ENCODE measurements at regions not wholly inside any gene's neighbourhood (a gene's known extent, or its start where the extent isn't known, plus 50 kb on each side); places are given as distances from the start of the nearest gene placed in this dataset.

GRCh38 chr2:180621941-180622918, 358.2 kb upstream of the UBE2E3 start:
- Histone ChIP-seq H3K36me3 (ENCODE audit: control insufficient read depth in 2 of 2, insufficient read depth in 1 of 2, low read length in 2 of 2) (no peaks in the 10 kb centered on the region), H3K4me3 (ENCODE audit: low read depth, low read length) (no peak overlapping the region), H3K27ac (ENCODE audit: extremely low read depth, low read depth, low read length) (no peak overlapping the region), H3K9me3 (ENCODE audit: control insufficient read depth, insufficient read depth, low read depth, low read length) (no peaks in the 10 kb centered on the region), H3K4me1 (ENCODE audit: control insufficient read depth, insufficient read depth, low read length) (no peaks in the 10 kb centered on the region)
- ChIA-PET POLR2A (no interaction called here), CTCF (interaction anchor here (0.5 to 0.6 kb wide), 2 partner anchors 362 to 696 kb away, joined by 3 to 4 read pairs; no protein-coding TSS in a partner anchor)
- TF ChIP-seq ZNF692 (tag by site-specific recombination; IDR thresholded peaks at IDR 0.05): no peak
- TF ChIP-seq ZNF223 (tag by site-specific recombination; IDR thresholded peaks at IDR 0.05): no peak
- TF ChIP-seq ZNF341 (tag by site-specific recombination; IDR thresholded peaks at IDR 0.05; ENCODE audit: low read depth): no peak
- no peak for TF ChIP-seq ZNF157 (tag by site-specific recombination; IDR thresholded peaks at IDR 0.05)
- no peak for TF ChIP-seq KLF9 (tag by site-specific recombination; IDR thresholded peaks at IDR 0.05; ENCODE audit: low read depth)
- no peak for TF ChIP-seq PRDM10 (tag by site-specific recombination; IDR thresholded peaks at IDR 0.05)
- TF ChIP-seq GFI1B (tag by site-specific recombination; IDR thresholded peaks at IDR 0.05): no peak
- no peak for TF ChIP-seq ZNF202 (tag by site-specific recombination; IDR thresholded peaks at IDR 0.05; ENCODE audit: borderline replicate concordance)
- TF ChIP-seq BCL11B (tag by site-specific recombination; IDR thresholded peaks at IDR 0.05; ENCODE audit: low read depth): no peak
- TF ChIP-seq YY1 (tag by site-specific recombination; IDR thresholded peaks at IDR 0.05): no peak

- no peaks in the 10 kb centered on the region for H3K9me3 ChIP-seq (ENCODE audit: control insufficient read depth, insufficient read depth, low read depth, low read length)
- TF ChIP-seq ZBTB1 (tag by site-specific recombination; IDR thresholded peaks at IDR 0.05): no peak
- no peak for TF ChIP-seq ZIC2 (tag by site-specific recombination; IDR thresholded peaks at IDR 0.05)
- TF ChIP-seq ZNF2 (tag by site-specific recombination; IDR thresholded peaks at IDR 0.05): no peak
- H3K4me1 ChIP-seq (ENCODE audit: control insufficient read depth, insufficient read depth, low read length): no peaks in the 10 kb centered on the region
- H3K27ac ChIP-seq (ENCODE audit: extremely low read depth, low read depth, low read length): no peak overlapping the region
- H3K4me3 ChIP-seq (ENCODE audit: low read depth, low read length): no peak overlapping the region
- ChIA-PET CTCF (no interaction called here), POLR2A (no interaction called here)
- no peaks in the 10 kb centered on the region for H3K36me3 ChIP-seq (ENCODE audit: control insufficient read depth in 2 of 2, insufficient read depth in 1 of 2, low read length in 2 of 2)
These were observed 359.0 kb upstream of the UBE2E3 start for GRCh38 chr2:180621366-180621765.

- ChIA-PET POLR2A (no interaction called here), CTCF (no interaction called here)
- no peaks in the 10 kb centered on the region for H3K4me1 ChIP-seq (ENCODE audit: control insufficient read depth, insufficient read depth, low read length)
- no peak overlapping the region for H3K4me3 ChIP-seq (ENCODE audit: low read depth, low read length)
- H3K27ac ChIP-seq (ENCODE audit: extremely low read depth, low read depth, low read length): no peak overlapping the region
- H3K9me3 ChIP-seq (ENCODE audit: control insufficient read depth, insufficient read depth, low read depth, low read length): no peaks in the 10 kb centered on the region
- H3K36me3 ChIP-seq (ENCODE audit: control insufficient read depth in 2 of 2, insufficient read depth in 1 of 2, low read length in 2 of 2): no peaks in the 10 kb centered on the region
- TF ChIP-seq ZNF221 (tag by site-specific recombination; IDR thresholded peaks at IDR 0.05; ENCODE audit: borderline replicate concordance): no peak
- TF ChIP-seq ZSCAN4 (tag by site-specific recombination; IDR thresholded peaks at IDR 0.05): no peak
- no peak for TF ChIP-seq ZNF704 (tag by site-specific recombination; IDR thresholded peaks at IDR 0.05)
- TF ChIP-seq ZNF184 (tag by site-specific recombination; IDR thresholded peaks at IDR 0.05): no peak
- no peak for TF ChIP-seq HOXC10 (CRISPR knock-in tag; IDR thresholded peaks at IDR 0.05)
- no peak for TF ChIP-seq ZNF398 (tag by site-specific recombination; IDR thresholded peaks at IDR 0.05)
- no peak for TF ChIP-seq ZNF10 (tag by site-specific recombination; IDR thresholded peaks at IDR 0.05)
These were observed 361.8 kb upstream of the UBE2E3 start for GRCh38 chr2:180618570-180618969.
